ENCODE measurements at regions not wholly inside any gene's neighbourhood (a gene's known extent, or its start where the extent isn't known, plus 50 kb on each side); places are given as distances from the start of the nearest gene placed in this dataset.

DNA sequence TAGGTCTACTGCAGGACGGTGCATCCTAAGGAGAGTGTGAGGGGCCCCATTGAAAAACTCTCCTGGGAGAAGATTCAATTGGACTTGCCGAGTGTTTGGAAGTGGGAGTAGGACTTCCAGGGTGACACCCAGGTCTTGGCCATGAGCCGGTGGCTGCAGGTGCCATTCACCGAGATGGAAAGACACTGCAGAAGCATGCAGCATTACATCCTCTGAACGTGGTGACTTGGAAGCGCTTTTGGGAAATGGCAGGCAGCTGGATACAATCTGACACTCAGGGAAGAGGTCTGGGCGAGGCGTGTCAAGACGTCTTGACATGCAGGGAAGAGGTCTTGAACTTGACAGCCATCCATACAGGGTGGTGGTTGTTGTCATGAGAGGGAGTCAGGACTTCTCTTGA is 126.9 kb downstream of the PAPOLA start:
- TF ChIP-seq, protein P1, sequence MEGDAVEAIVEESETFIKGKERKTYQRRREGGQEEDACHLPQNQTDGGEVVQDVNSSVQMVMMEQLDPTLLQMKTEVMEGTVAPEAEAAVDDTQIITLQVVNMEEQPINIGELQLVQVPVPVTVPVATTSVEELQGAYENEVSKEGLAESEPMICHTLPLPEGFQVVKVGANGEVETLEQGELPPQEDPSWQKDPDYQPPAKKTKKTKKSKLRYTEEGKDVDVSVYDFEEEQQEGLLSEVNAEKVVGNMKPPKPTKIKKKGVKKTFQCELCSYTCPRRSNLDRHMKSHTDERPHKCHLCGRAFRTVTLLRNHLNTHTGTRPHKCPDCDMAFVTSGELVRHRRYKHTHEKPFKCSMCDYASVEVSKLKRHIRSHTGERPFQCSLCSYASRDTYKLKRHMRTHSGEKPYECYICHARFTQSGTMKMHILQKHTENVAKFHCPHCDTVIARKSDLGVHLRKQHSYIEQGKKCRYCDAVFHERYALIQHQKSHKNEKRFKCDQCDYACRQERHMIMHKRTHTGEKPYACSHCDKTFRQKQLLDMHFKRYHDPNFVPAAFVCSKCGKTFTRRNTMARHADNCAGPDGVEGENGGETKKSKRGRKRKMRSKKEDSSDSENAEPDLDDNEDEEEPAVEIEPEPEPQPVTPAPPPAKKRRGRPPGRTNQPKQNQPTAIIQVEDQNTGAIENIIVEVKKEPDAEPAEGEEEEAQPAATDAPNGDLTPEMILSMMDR (IDR thresholded peaks at IDR 0.05): no peak
- TF ChIP-seq EP300 (IDR thresholded peaks at IDR 0.05): no peak
